ENCODE measurements at regions not wholly inside any gene's neighbourhood (a gene's known extent, or its start where the extent isn't known, plus 50 kb on each side); places are given as distances from the start of the nearest gene placed in this dataset.

DNA sequence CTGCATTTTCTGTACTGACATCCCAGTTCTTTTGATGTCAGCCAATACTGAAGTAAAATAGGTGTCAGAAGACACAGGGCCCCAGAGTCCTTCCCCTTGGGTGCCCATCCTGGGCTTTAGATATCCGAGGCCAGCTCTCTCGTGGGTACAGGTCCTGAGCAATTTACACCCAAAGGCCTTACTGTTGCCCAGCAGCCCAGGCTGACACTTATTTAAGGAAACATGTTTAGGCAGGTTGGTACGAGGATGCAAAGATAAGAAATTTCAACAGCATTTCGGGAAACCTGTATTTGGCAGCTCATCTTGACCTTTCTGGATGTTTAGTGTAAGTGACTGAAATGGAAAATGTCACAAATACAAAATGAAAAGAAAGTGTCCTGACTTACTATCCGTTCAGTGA lies 130.0 kb upstream of the IL12A start:
- Histone ChIP-seq H3K4me1 (ENCODE audit: control insufficient read depth in 1 of 2, insufficient read depth in 2 of 2, low read length in 2 of 2) (peaks cover 0 to 8% of the 10 kb centered on the region in 2 donors), H3K27ac (ENCODE audit: low read depth, low read length) (no peak overlapping the region), H3K4me3 (ENCODE audit: low read depth in 1 of 2, low read length in 2 of 2) (no peak overlapping the region)

DNA sequence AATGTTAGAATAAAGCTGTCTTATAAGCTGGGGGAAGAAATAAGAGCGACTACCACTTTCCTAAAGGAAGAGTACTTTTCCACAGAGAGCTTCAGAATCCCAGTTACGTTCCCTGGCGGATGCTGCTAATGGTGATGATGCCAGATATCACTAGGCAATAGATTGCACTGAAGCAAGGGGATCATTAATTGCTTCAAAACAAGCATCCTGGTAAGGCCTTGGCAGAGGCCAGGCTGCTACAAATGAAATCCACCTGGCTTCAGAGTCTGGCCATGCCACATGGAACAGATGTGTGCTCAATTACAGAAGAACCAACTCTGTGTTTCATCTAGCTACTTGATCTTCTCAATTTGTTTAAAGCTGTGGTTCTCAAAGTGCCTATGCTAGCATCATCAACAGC lies 129.2 kb upstream of the IL12A start:
- peaks cover 0 to 8% of the 10 kb centered on the region in 2 donors for H3K4me1 ChIP-seq (ENCODE audit: control insufficient read depth in 1 of 2, insufficient read depth in 2 of 2, low read length in 2 of 2)
- no peaks in the 10 kb centered on the region for H3K27me3 ChIP-seq (ENCODE audit: control insufficient read depth in 1 of 2, insufficient read depth in 2 of 2, low read length in 2 of 2)
- no peak overlapping the region for H3K4me3 ChIP-seq (ENCODE audit: low read depth in 1 of 2, low read length in 2 of 2)
- H3K36me3 ChIP-seq (ENCODE audit: control insufficient read depth in 1 of 2, insufficient read depth in 2 of 2, low read length in 2 of 2), result no peaks in the 10 kb centered on the region
- H3K9ac ChIP-seq (ENCODE audit: low read depth in 1 of 2, low read length in 2 of 2), result no peak overlapping the region
- no peak overlapping the region for H3K27ac ChIP-seq (ENCODE audit: low read depth, low read length)
- H3K9me3 ChIP-seq (ENCODE audit: control insufficient read depth in 1 of 2, low read length in 2 of 2), result no peaks in the 10 kb centered on the region

More for the DNA sequence above, 130.0 kb upstream of the IL12A start:
- Histone ChIP-seq H3K27me3 (ENCODE audit: control insufficient read depth in 1 of 2, insufficient read depth in 2 of 2, low read length in 2 of 2) (no peaks in the 10 kb centered on the region), H3K36me3 (ENCODE audit: control insufficient read depth in 1 of 2, insufficient read depth in 2 of 2, low read length in 2 of 2) (no peaks in the 10 kb centered on the region), H3K9me3 (ENCODE audit: control insufficient read depth in 1 of 2, low read length in 2 of 2) (no peaks in the 10 kb centered on the region), H3K9ac (ENCODE audit: low read depth in 1 of 2, low read length in 2 of 2) (no peak overlapping the region)

DNA sequence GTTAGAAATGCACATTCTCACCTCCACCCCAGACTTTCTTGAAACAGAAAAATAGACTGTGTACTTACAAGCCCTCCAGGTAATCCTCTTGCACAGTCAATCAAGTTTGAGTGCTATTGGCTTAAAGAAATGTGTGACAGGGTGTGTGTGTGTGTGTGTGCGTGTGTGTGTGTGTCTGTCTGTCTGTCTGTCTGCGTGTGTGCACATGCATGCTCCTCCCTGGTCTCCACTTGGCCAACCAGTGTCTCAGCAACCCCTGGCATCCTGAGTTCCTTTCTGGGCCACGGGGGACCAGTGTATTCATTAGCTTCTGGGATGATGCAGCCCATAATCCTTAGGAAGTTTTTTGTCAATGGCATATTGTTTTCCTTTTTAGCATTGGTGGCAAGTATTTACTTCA lies 128.8 kb upstream of the IL12A start:
- Histone ChIP-seq H3K36me3 (ENCODE audit: control insufficient read depth in 1 of 2, insufficient read depth in 2 of 2, low read length in 2 of 2) (no peaks in the 10 kb centered on the region), H3K4me3 (ENCODE audit: low read depth in 1 of 2, low read length in 2 of 2) (no peak overlapping the region), H3K27me3 (ENCODE audit: control insufficient read depth in 1 of 2, insufficient read depth in 2 of 2, low read length in 2 of 2) (no peaks in the 10 kb centered on the region), H3K4me1 (ENCODE audit: control insufficient read depth in 1 of 2, insufficient read depth in 2 of 2, low read length in 2 of 2) (peaks cover 0 to 8% of the 10 kb centered on the region in 2 donors), H3K9me3 (ENCODE audit: control insufficient read depth in 1 of 2, low read length in 2 of 2) (no peaks in the 10 kb centered on the region), H3K27ac (ENCODE audit: low read depth, low read length) (no peak overlapping the region), H3K9ac (ENCODE audit: low read depth in 1 of 2, low read length in 2 of 2) (no peak overlapping the region)

DNA sequence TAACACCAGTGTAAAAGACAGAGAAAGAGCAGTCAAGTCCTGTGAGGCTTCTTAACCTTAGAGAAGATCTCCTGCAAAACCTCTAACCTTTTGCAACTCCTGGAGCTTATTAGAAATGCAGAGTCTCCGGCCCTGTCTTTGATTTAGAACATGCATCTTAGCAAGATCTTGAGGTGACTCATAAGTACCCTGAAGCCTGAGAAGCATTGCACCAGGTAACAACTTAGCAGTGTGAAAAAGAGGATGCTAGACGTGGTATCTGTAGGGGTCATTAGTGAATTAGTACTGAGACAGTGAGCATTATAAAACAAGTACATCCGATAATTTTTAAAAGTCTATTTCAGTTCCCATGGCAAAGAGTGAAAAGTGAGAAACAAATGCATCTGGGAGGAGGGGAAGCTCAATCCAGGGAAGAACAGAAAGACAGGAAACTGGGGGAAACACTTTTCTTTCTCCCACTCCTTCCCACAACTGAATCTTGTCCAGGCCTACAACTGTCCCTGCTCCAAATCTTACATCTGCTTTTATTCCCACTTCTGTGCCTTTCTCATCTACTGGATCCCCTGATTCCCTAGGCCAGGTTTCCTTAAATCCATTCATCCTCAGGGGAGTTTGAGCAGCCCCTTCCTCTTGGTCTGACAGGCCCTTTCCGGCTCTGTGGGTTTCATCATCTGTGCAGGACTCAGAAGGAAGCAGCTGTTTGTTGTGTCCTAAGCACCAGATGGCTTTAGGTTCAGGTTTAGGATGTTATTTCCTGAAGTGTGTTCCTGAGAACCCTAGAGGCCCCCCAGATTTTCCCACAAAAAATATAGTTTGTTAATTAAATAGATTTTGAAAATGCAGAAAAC lies 128.1 kb upstream of the IL12A start:
- no peak overlapping the region for H3K9ac ChIP-seq (ENCODE audit: low read depth in 1 of 2, low read length in 2 of 2)
- no peaks in the 10 kb centered on the region for H3K9me3 ChIP-seq (ENCODE audit: control insufficient read depth in 1 of 2, low read length in 2 of 2)
- no peak overlapping the region for H3K27ac ChIP-seq (ENCODE audit: low read depth, low read length)
- peaks cover 0 to 8% of the 10 kb centered on the region in 2 donors for H3K4me1 ChIP-seq (ENCODE audit: control insufficient read depth in 1 of 2, insufficient read depth in 2 of 2, low read length in 2 of 2)
- no peaks in the 10 kb centered on the region for H3K36me3 ChIP-seq (ENCODE audit: control insufficient read depth in 1 of 2, insufficient read depth in 2 of 2, low read length in 2 of 2)
- no peaks in the 10 kb centered on the region for H3K27me3 ChIP-seq (ENCODE audit: control insufficient read depth in 1 of 2, insufficient read depth in 2 of 2, low read length in 2 of 2)
- no peak overlapping the region for H3K4me3 ChIP-seq (ENCODE audit: low read depth in 1 of 2, low read length in 2 of 2)

DNA sequence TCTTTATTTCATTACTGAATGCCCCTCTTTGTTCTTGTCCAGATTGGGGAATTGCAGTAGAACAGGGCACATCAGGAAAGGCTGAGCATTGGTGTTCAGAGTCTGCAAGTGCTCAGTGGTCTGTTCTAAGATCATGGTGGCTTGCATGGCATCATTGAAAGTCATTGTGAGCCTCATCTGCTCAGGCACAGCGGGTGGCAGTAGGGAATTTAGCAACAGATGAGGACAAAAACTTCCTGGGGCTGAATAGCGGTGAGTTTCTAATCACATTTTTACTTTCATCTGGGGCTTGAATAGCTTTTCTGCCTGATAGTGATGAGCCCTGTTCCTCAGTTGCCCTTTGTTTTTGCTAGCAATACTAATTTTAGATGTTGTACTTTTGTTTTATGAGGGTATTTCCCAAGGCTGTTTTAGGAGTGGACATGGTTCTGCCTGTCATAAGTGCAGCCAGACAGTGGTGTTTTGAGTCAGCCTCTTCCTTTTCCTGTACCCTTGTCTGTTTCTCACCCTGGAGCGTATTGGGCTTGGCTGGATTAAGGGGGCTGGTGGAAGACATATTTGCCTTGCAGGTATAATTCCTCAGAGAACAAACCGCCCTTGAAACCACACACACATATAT lies 127.2 kb upstream of the IL12A start:
- no peak overlapping the region for H3K9ac ChIP-seq (ENCODE audit: low read depth in 1 of 2, low read length in 2 of 2)
- H3K36me3 ChIP-seq (ENCODE audit: control insufficient read depth in 1 of 2, insufficient read depth in 2 of 2, low read length in 2 of 2), result no peaks in the 10 kb centered on the region
- H3K4me1 ChIP-seq (ENCODE audit: control insufficient read depth in 1 of 2, insufficient read depth in 2 of 2, low read length in 2 of 2), result peaks cover 0 to 8% of the 10 kb centered on the region in 2 donors
- no peak overlapping the region for H3K4me3 ChIP-seq (ENCODE audit: low read depth in 1 of 2, low read length in 2 of 2)
- no peaks in the 10 kb centered on the region for H3K9me3 ChIP-seq (ENCODE audit: control insufficient read depth in 1 of 2, low read length in 2 of 2)
- H3K27ac ChIP-seq (ENCODE audit: low read depth, low read length), result no peak overlapping the region
- H3K27me3 ChIP-seq (ENCODE audit: control insufficient read depth in 1 of 2, insufficient read depth in 2 of 2, low read length in 2 of 2), result no peaks in the 10 kb centered on the region

DNA sequence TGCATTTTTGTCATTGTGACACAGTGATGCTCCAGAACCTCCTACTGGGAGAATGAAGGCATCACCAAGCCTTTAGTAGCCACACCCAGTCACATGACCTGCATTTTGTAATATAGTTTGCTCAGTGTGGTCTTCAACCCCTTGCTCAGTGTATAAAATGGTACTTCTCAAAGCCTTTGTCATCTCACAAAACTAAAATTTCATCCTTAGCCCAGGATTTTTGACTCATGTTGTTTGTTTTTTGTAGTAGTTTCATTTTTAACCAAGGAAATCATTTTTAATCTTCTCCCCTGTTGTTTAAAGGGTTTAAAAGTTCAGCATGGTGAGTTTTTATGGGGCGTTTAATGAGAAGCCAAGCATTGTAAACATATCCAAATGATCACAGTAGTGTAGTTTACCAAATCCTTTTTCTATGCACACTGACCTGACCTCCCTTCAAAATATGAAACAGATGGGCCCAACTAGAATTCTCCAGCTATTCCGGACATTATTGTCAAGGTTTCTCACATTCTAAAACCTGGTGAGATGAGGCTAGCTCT lies 123.5 kb upstream of the IL12A start:
- no peak overlapping the region for H3K4me3 ChIP-seq (ENCODE audit: low read depth in 1 of 2, low read length in 2 of 2)
- no peak overlapping the region for H3K27ac ChIP-seq (ENCODE audit: low read depth, low read length)
- H3K27me3 ChIP-seq (ENCODE audit: control insufficient read depth in 1 of 2, insufficient read depth in 2 of 2, low read length in 2 of 2), result no peaks in the 10 kb centered on the region
- H3K9me3 ChIP-seq (ENCODE audit: control insufficient read depth in 1 of 2, low read length in 2 of 2), result no peaks in the 10 kb centered on the region
- no peak overlapping the region for H3K9ac ChIP-seq (ENCODE audit: low read depth in 1 of 2, low read length in 2 of 2)
- H3K4me1 ChIP-seq (ENCODE audit: control insufficient read depth in 1 of 2, insufficient read depth in 2 of 2, low read length in 2 of 2), result no peaks in the 10 kb centered on the region
- no peaks in the 10 kb centered on the region for H3K36me3 ChIP-seq (ENCODE audit: control insufficient read depth in 1 of 2, insufficient read depth in 2 of 2, low read length in 2 of 2)

DNA sequence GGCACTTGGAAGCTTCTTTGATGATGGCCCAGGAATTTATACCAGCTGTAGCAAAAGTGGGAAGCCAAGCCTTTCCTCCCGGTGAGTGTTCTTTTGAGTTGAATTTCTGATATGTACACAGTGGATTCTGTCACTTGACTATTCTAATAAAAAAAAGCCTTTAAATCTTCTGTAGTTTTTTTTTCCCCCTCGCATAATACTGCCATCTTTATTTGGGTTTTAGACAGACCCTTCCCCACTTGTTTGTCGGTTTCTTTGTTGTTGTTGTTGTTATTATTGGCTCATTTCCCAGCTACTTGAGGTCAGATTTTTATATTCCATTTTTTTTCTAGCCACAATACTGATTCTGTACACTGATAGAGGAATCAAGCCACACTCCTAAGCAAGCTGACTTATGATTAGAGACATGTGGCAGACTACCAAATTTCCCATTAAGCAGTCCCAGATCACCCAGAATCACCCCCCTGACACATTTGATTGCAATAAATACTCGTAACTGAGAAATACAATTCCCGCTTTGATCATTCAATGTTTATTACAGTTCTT lies 122.4 kb upstream of the IL12A start:
- H3K4me1 ChIP-seq (ENCODE audit: control insufficient read depth in 1 of 2, insufficient read depth in 2 of 2, low read length in 2 of 2), result no peaks in the 10 kb centered on the region
- H3K27ac ChIP-seq (ENCODE audit: low read depth, low read length), result no peak overlapping the region
- no peak overlapping the region for H3K4me3 ChIP-seq (ENCODE audit: low read depth in 1 of 2, low read length in 2 of 2)

DNA sequence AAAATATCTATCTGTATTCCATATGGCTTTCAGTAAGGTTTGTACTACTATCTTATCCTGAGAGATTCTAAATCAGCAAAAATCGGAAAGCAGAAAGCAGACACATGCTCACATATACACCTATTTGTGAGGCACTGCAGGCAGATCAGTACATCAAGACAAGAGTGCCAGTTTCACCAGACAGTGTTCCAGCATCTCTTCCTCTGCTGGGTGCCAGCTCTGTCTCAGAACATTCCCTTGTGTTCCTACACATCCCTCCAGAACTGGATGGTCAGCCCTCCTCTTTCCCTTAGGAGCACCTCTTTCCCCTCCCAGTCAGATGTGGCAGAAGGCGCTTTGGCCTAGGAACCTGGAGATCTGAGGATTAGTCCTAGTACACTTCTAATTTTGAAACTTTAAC lies 121.3 kb upstream of the IL12A start:
- Histone ChIP-seq H3K27ac (ENCODE audit: low read depth, low read length) (no peak overlapping the region), H3K9ac (ENCODE audit: low read depth in 1 of 2, low read length in 2 of 2) (no peak overlapping the region), H3K27me3 (ENCODE audit: control insufficient read depth in 1 of 2, insufficient read depth in 2 of 2, low read length in 2 of 2) (no peaks in the 10 kb centered on the region), H3K36me3 (ENCODE audit: control insufficient read depth in 1 of 2, insufficient read depth in 2 of 2, low read length in 2 of 2) (no peaks in the 10 kb centered on the region), H3K4me3 (ENCODE audit: low read depth in 1 of 2, low read length in 2 of 2) (no peak overlapping the region), H3K4me1 (ENCODE audit: control insufficient read depth in 1 of 2, insufficient read depth in 2 of 2, low read length in 2 of 2) (no peaks in the 10 kb centered on the region), H3K9me3 (ENCODE audit: control insufficient read depth in 1 of 2, low read length in 2 of 2) (no peaks in the 10 kb centered on the region)

More for the DNA sequence above, 122.4 kb upstream of the IL12A start:
- Histone ChIP-seq H3K9me3 (ENCODE audit: control insufficient read depth in 1 of 2, low read length in 2 of 2) (no peaks in the 10 kb centered on the region), H3K9ac (ENCODE audit: low read depth in 1 of 2, low read length in 2 of 2) (no peak overlapping the region), H3K27me3 (ENCODE audit: control insufficient read depth in 1 of 2, insufficient read depth in 2 of 2, low read length in 2 of 2) (no peaks in the 10 kb centered on the region), H3K36me3 (ENCODE audit: control insufficient read depth in 1 of 2, insufficient read depth in 2 of 2, low read length in 2 of 2) (no peaks in the 10 kb centered on the region)

DNA sequence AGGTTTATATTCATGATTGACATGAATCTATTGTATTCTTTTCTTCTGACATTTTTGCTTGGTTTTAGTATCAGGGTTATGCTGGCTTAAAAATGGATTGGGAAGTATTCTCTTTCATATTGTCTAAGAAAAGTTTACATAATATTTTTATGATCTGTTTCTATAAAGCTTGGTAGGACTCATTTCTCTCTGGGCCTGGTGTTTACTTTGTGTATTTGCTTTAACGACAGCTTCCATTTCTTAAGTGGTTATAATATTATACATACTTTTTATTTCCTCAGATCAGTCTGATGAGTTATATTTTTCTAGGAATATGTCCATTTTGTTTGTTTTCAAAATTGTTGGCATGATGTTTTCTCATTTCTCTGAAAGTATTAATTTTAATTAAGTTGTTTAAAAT lies 117.9 kb upstream of the IL12A start:
- Histone ChIP-seq H3K4me1 (ENCODE audit: control insufficient read depth in 1 of 2, insufficient read depth in 2 of 2, low read length in 2 of 2) (no peaks in the 10 kb centered on the region), H3K9me3 (ENCODE audit: control insufficient read depth in 1 of 2, low read length in 2 of 2) (no peaks in the 10 kb centered on the region), H3K9ac (ENCODE audit: low read depth in 1 of 2, low read length in 2 of 2) (no peak overlapping the region), H3K27me3 (ENCODE audit: control insufficient read depth in 1 of 2, insufficient read depth in 2 of 2, low read length in 2 of 2) (no peaks in the 10 kb centered on the region), H3K36me3 (ENCODE audit: control insufficient read depth in 1 of 2, insufficient read depth in 2 of 2, low read length in 2 of 2) (no peaks in the 10 kb centered on the region), H3K27ac (ENCODE audit: low read depth, low read length) (no peak overlapping the region), H3K4me3 (ENCODE audit: low read depth in 1 of 2, low read length in 2 of 2) (no peak overlapping the region)
